Right cardiac atrium (tissue), 5 donors: ENCODE measurements at regions not wholly inside any gene's neighbourhood (a gene's known extent, or its start where the extent isn't known, plus 50 kb on each side); places are given as distances from the start of the nearest gene placed in this dataset.
A peak's percentile ranks its signal among the peaks of the same experiment; 100 is the strongest.

Experiments used
- ATAC-seq, 2 donors: fragments of 200-7000 bp; cut with Tn5 transposase; one replicate each; pipeline versions ENCODE4 v1.8.0 to v1.9.1; 2020; ENCODE audit warnings: moderate library complexity in 2 of 2, mild to moderate bottlenecking in 1 of 2
- DNase-seq, 3 donors: peaks; one replicate each; pipeline ENCODE4 v3.0.0-alpha.2; 2020
- H3K27ac ChIP-seq: one replicate; pipeline ENCODE4 v1.5.1; 2013; ENCODE audit warnings: mild to moderate bottlenecking, low read length, control low read depth, moderate library complexity
- H3K27me3 ChIP-seq: one replicate; pipeline ENCODE4 v1.6.1; 2013; ENCODE audit not compliant: control insufficient read depth, insufficient read depth
- H3K4me1 ChIP-seq: one replicate; pipeline ENCODE4 v1.6.1; 2013; ENCODE audit warnings: low read length; ENCODE audit not compliant: control insufficient read depth, insufficient read depth
- H3K4me3 ChIP-seq: one replicate; pipeline ENCODE4 v1.5.1; 2013; ENCODE audit warnings: low read length, control low read depth
- H3K9me3 ChIP-seq: one replicate; pipeline ENCODE4 v1.6.1; 2013; ENCODE audit warnings: low read length; ENCODE audit not compliant: control insufficient read depth
- WGBS: extraction: QIAGEN DNeasy Blood & Tissue Kit; methylation state at CpG from one replicate; pipeline ENCODE4 v1.1.7; 2013; 5-methylcytosine and 5-hydroxymethylcytosine counted together
- intact Hi-C, 4 donors: fragments of 100-400 bp; cut with DNase I; formaldehyde crosslinking; loops; one replicate each; pipeline versions ENCODE4 v1.11.0 to v1.14.0; 2022 to 2023
- donor health status: healthy with polysubstance abuse.
- donor health status: DM: no; HTN: yes; CAD: no.
- donor health status: DM: no; HTN: no; CAD: no.
- donor health status: DM: no; HTN: yes; CAD: no; lungs with severe emphysema.
- donor health status: DM: yes; HTN: yes; CAD: no.

GRCh38 chr2:79453918-79454317, 58.9 kb upstream of the CTNNA2 start:
- Histone ChIP-seq H3K27me3 (no peaks in the 10 kb centered on the region), H3K4me1 (no peaks in the 10 kb centered on the region), H3K27ac (no peak overlapping the region), H3K4me3 (no peak overlapping the region), H3K9me3 (no peaks in the 10 kb centered on the region)
- no peak for DNase-seq
- intact Hi-C loops, result no loop called here
- 8% methylated on average over 3 of the region's 3 CpGs for WGBS
- no peak for ATAC-seq

- no peak overlapping the region for H3K27ac ChIP-seq
These were observed 60.2 kb upstream of the CTNNA2 start for GRCh38 chr2:79452651-79453050.

GRCh38 chr2:79447463-79447862, 65.4 kb upstream of the CTNNA2 start:
- Histone ChIP-seq H3K4me3 (no peak overlapping the region), H3K27ac (no peak overlapping the region), H3K9me3 (no peaks in the 10 kb centered on the region), H3K27me3 (no peaks in the 10 kb centered on the region), H3K4me1 (no peaks in the 10 kb centered on the region)
- ATAC-seq (no peak), DNase-seq (no peak)
- intact Hi-C loops, result no loop called here

More at GRCh38 chr2:79452651-79453050, 60.2 kb upstream of the CTNNA2 start:
- no peaks in the 10 kb centered on the region for H3K9me3 ChIP-seq
- DNase-seq (no peak), ATAC-seq (no peak)
- intact Hi-C loops, result no loop called here
- H3K4me3 ChIP-seq, result no peak overlapping the region
- no peaks in the 10 kb centered on the region for H3K4me1 ChIP-seq
- H3K27me3 ChIP-seq, result no peaks in the 10 kb centered on the region
- WGBS, result 79% methylated on average over 1 of the region's 1 CpG

- no peak overlapping the region for H3K4me3 ChIP-seq
- DNase-seq, result no peak
- H3K4me1 ChIP-seq, result no peaks in the 10 kb centered on the region
- no peaks in the 10 kb centered on the region for H3K9me3 ChIP-seq
- H3K27me3 ChIP-seq, result no peaks in the 10 kb centered on the region
- intact Hi-C loops, result no loop called here
- 67% methylated on average over 2 of the region's 2 CpGs for WGBS
- no peak overlapping the region for H3K27ac ChIP-seq
- ATAC-seq, result no peak
These were observed 66.5 kb upstream of the CTNNA2 start for GRCh38 chr2:79446313-79446712.

- Histone ChIP-seq H3K27me3 (no peaks in the 10 kb centered on the region), H3K4me3 (no peak overlapping the region), H3K4me1 (no peaks in the 10 kb centered on the region), H3K9me3 (no peaks in the 10 kb centered on the region), H3K27ac (no peak overlapping the region)
- intact Hi-C loops, result no loop called here
- ATAC-seq (no peak), DNase-seq (no peak)
- 61% methylated on average over 16 of the region's 16 CpGs for WGBS
These were observed 75.2 kb upstream of the CTNNA2 start for GRCh38 chr2:79437433-79438267.

- H3K4me3 ChIP-seq, result no peak overlapping the region
- no peaks in the 10 kb centered on the region for H3K9me3 ChIP-seq
- no peak overlapping the region for H3K27ac ChIP-seq
- no peaks in the 10 kb centered on the region for H3K27me3 ChIP-seq
- H3K4me1 ChIP-seq, result no peaks in the 10 kb centered on the region
- intact Hi-C loops, result no loop called here
- no peak for DNase-seq
- no peak for ATAC-seq
- 66% methylated on average over 2 of the region's 2 CpGs for WGBS
These were observed 78.5 kb upstream of the CTNNA2 start for GRCh38 chr2:79434362-79434761.

- no peak for ATAC-seq
- Histone ChIP-seq H3K27ac (no peak overlapping the region), H3K4me1 (no peaks in the 10 kb centered on the region), H3K4me3 (no peak overlapping the region), H3K27me3 (no peaks in the 10 kb centered on the region), H3K9me3 (no peaks in the 10 kb centered on the region)
- DNase-seq, result no peak
- 27% methylated on average over 3 of the region's 3 CpGs for WGBS
- intact Hi-C loops, result no loop called here
These were observed 80.1 kb upstream of the CTNNA2 start for GRCh38 chr2:79432731-79433146.

- Histone ChIP-seq H3K27me3 (no peaks in the 10 kb centered on the region), H3K27ac (no peak overlapping the region), H3K9me3 (no peaks in the 10 kb centered on the region), H3K4me3 (no peak overlapping the region), H3K4me1 (no peaks in the 10 kb centered on the region)
- intact Hi-C loops, result no loop called here
- WGBS, result 54% methylated on average over 1 of the region's 1 CpG
- no peak for ATAC-seq
- no peak for DNase-seq
These were observed 84.1 kb upstream of the CTNNA2 start for GRCh38 chr2:79428745-79429144.

GRCh38 chr2:79414690-79415089, 98.2 kb upstream of the CTNNA2 start:
- intact Hi-C loops, result no loop called here
- 80% methylated on average over 2 of the region's 2 CpGs for WGBS
- Histone ChIP-seq H3K27me3 (no peaks in the 10 kb centered on the region), H3K4me1 (no peaks in the 10 kb centered on the region), H3K9me3 (no peaks in the 10 kb centered on the region), H3K4me3 (no peak overlapping the region), H3K27ac (no peak overlapping the region)
- ATAC-seq (no peak), DNase-seq (no peak)

- Histone ChIP-seq H3K27ac (no peak overlapping the region), H3K4me3 (no peak overlapping the region), H3K4me1 (no peaks in the 10 kb centered on the region), H3K9me3 (no peaks in the 10 kb centered on the region), H3K27me3 (no peaks in the 10 kb centered on the region)
- intact Hi-C loops, result no loop called here
- DNase-seq (no peak), ATAC-seq (no peak)
- 83% methylated on average over 1 of the region's 1 CpG for WGBS
These were observed 118.4 kb upstream of the CTNNA2 start for GRCh38 chr2:79394485-79394859.

GRCh38 chr2:79393806-79394484, 118.9 kb upstream of the CTNNA2 start:
- intact Hi-C loops, result no loop called here
- H3K4me3 ChIP-seq, result no peak overlapping the region
- H3K27me3 ChIP-seq, result no peaks in the 10 kb centered on the region
- ATAC-seq (peak; percentile 84 to 99), DNase-seq (peak; percentile 41 to 60 (median 42))
- no peak overlapping the region for H3K27ac ChIP-seq
- 20% methylated on average over 9 of the region's 9 CpGs for WGBS
- no peaks in the 10 kb centered on the region for H3K9me3 ChIP-seq
- no peaks in the 10 kb centered on the region for H3K4me1 ChIP-seq
